Upper lobe of left lung (tissue), 4 donors: ENCODE measurements at regions not wholly inside any gene's neighbourhood (a gene's known extent, or its start where the extent isn't known, plus 50 kb on each side); places are given as distances from the start of the nearest gene placed in this dataset.

Source experiments
- CTCF ChIP-seq, 6 experiments: fragments of 450-650 bp in 4 of 6; fragments of 200-600 bp in 2 of 6; sonication (generic) in 2 of 6; IDR thresholded peaks; one replicate each; pipeline ENCODE4 v1.5.1; 2016 to 2019; ENCODE audit warnings: antibody characterized with exemption in 6 of 6
- EP300 ChIP-seq, 4 donors: sonication (generic); formaldehyde crosslinking; IDR thresholded peaks; one replicate each; pipeline ENCODE4 v1.5.1; 2017; ENCODE audit warnings: antibody characterized with exemption in 4 of 4, control low read depth in 2 of 4
- POLR2A ChIP-seq, 4 donors: fragments of 450-650 bp; IDR thresholded peaks; one replicate each; pipeline ENCODE4 v1.5.1; 2016 to 2017; ENCODE audit warnings: antibody characterized with exemption in 4 of 4, mild to moderate bottlenecking in 2 of 4

- TF ChIP-seq POLR2A (IDR thresholded peaks at IDR 0.05) (no peak), CTCF (IDR thresholded peaks at IDR 0.05) (no peak), EP300 (IDR thresholded peaks at IDR 0.05) (no peak)
Measured at GRCh38 chr6:169370666-169371343, 117.2 kb upstream of the THBS2 start.
